H1 (cell line): ENCODE measurements at regions not wholly inside any gene's neighbourhood (a gene's known extent, or its start where the extent isn't known, plus 50 kb on each side); places are given as distances from the start of the nearest gene placed in this dataset.
"Not testable (repeated sequence)": the region's sequence is repeated elsewhere in the genome, so short reads cannot be mapped to it uniquely, and the experiment has no call there.

Experiments used
- CTCF ChIA-PET: fragments of 300-600 bp; sonication (Branson Sonifier 250); formaldehyde crosslinking; loops from one replicate; lab custom pipeline; 2021; ENCODE audit not compliant: partially characterized antibody; lab: Charles Lee
- POLR2A ChIA-PET: fragments of 300-600 bp; sonication (Branson Sonifier 250); formaldehyde crosslinking; loops from one replicate; lab custom pipeline; 2021; ENCODE audit warnings: inconsistent platforms; ENCODE audit not compliant: partially characterized antibody; lab: Charles Lee
- DNase-seq, 2 experiments: peaks; one replicate each; pipeline versions ENCODE4 v3.0.0 to v3.0.0-alpha.2; 2010 to 2022; ENCODE audit warnings: low spot score in 2 of 2, low read depth in 1 of 2, mixed read lengths in 1 of 2
- FAIRE-seq: peaks from 2 replicates; lab custom pipeline; 2011; peaks lifted over from hg19 to GRCh38; lab: Jason Lieb, UNC
- H2AFZ ChIP-seq: 2 replicates; pipeline ENCODE4 v1.8.1; 2012; ENCODE audit warnings: low read length, inconsistent platforms
- H2AK5ac ChIP-seq: 2 replicates; pipeline ENCODE4 v1.6.1; 2013; ENCODE audit warnings: low read depth, low read length
- H2BK120ac ChIP-seq: replicated peaks from 2 replicates; pipeline ENCODE3; 2013; ENCODE audit warnings: low read depth, low read length, inconsistent platforms
- H2BK12ac ChIP-seq: 2 replicates; pipeline ENCODE4 v1.6.1; 2013; ENCODE audit warnings: low read depth, low read length
- H2BK15ac ChIP-seq: 2 replicates; pipeline ENCODE4 v1.6.1; 2013; ENCODE audit warnings: low read length
- H2BK20ac ChIP-seq: 2 replicates; pipeline ENCODE4 v1.6.1; 2013; ENCODE audit warnings: low read length
- H2BK5ac ChIP-seq: 2 replicates; pipeline ENCODE4 v1.6.1; 2013; ENCODE audit warnings: low read depth, low read length
- H3K14ac ChIP-seq: 2 replicates; pipeline ENCODE4 v1.6.1; 2013; ENCODE audit warnings: inconsistent platforms; ENCODE audit not compliant: insufficient read length
- H3K18ac ChIP-seq: 2 replicates; pipeline ENCODE4 v1.6.1; 2013; ENCODE audit warnings: low read length; ENCODE audit errors: extremely low read depth
- H3K23ac ChIP-seq: 2 replicates; pipeline ENCODE4 v1.6.1; 2013; ENCODE audit warnings: inconsistent platforms; ENCODE audit not compliant: insufficient read length
- H3K23me2 ChIP-seq: 2 replicates; pipeline ENCODE4 v1.6.1; 2013; ENCODE audit warnings: low read depth, low read length
- H3K27ac ChIP-seq: 2 replicates; pipeline ENCODE4 v1.6.1; 2011; ENCODE audit warnings: low read depth, low read length, inconsistent platforms
- H3K27me3 ChIP-seq, 4 experiments: replicated peaks in 1 of 4; 1 replicate in 1 of 4; 2 replicates in 3 of 4; pipeline versions ENCODE4 v1.6.1 to v1.8.1; 2011 to 2013; ENCODE audit warnings: low read length in 3 of 4, mild to moderate bottlenecking in 3 of 4, inconsistent platforms in 2 of 4, mixed read lengths in 2 of 4, moderate library complexity in 1 of 4; ENCODE audit not compliant: control insufficient read depth in 3 of 4, insufficient read depth in 3 of 4; ENCODE audit errors: extremely low read depth in 1 of 4
- H3K36me3 ChIP-seq, 4 experiments: 2 replicates each; pipeline versions ENCODE4 v1.6.1 to v1.8.1; 2011 to 2013; ENCODE audit warnings: mild to moderate bottlenecking in 4 of 4, low read length in 3 of 4, moderate library complexity in 2 of 4, control low read depth in 1 of 4, inconsistent platforms in 1 of 4; ENCODE audit not compliant: insufficient read depth in 4 of 4, control insufficient read depth in 2 of 4
- H3K4ac ChIP-seq: replicated peaks from 2 replicates; pipeline ENCODE3; 2013; ENCODE audit warnings: low read length, low read depth, mixed read lengths, inconsistent platforms; ENCODE audit not compliant: insufficient read length
- H3K4me1 ChIP-seq, 4 experiments: replicated peaks in 1 of 4; 1 replicate in 1 of 4; 2 replicates in 3 of 4; pipeline versions ENCODE4 v1.6.1 to v1.8.1; 2011 to 2013; ENCODE audit warnings: low read length in 3 of 4, inconsistent platforms in 2 of 4, mixed read lengths in 1 of 4; ENCODE audit not compliant: insufficient read depth in 4 of 4, control insufficient read depth in 3 of 4
- H3K4me2 ChIP-seq, 2 experiments: 2 replicates each; pipeline versions ENCODE4 v1.6.1 to v1.8.1; 2011 to 2013; ENCODE audit warnings: low read depth in 2 of 2, low read length in 2 of 2, control low read depth in 1 of 2, inconsistent platforms in 1 of 2, mild to moderate bottlenecking in 1 of 2; ENCODE audit not compliant: insufficient read depth in 1 of 2
- H3K4me3 ChIP-seq, 4 experiments: fragments of 200-600, 300-600 bp in 1 of 4; sonication (generic), shearing (Covaris generic), sonication (Bioruptor Twin) in 1 of 4; 2 replicates each; pipeline versions ENCODE4 v1.5.1 to v1.8.1; 2011 to 2016; ENCODE audit warnings: low read length in 4 of 4, low read depth in 3 of 4, control low read depth in 2 of 4, inconsistent platforms in 2 of 4, mild to moderate bottlenecking in 2 of 4, mixed read lengths in 1 of 4, moderate library complexity in 1 of 4; ENCODE audit not compliant: insufficient read depth in 2 of 4; ENCODE audit errors: extremely low read depth in 1 of 4
- H3K56ac ChIP-seq: replicated peaks from 2 replicates; pipeline ENCODE3; 2013; ENCODE audit warnings: low read depth, mild to moderate bottlenecking, mixed read lengths, low read length, inconsistent platforms; ENCODE audit not compliant: insufficient read length
- H3K79me1 ChIP-seq: 2 replicates; pipeline ENCODE4 v1.6.1; 2013; ENCODE audit warnings: low read depth, low read length, control low read depth
- H3K79me2 ChIP-seq, 2 experiments: 2 replicates each; pipeline versions ENCODE4 v1.6.1 to v1.8.1; 2012 to 2013; ENCODE audit warnings: low read length in 2 of 2, mild to moderate bottlenecking in 2 of 2, inconsistent platforms in 1 of 2; ENCODE audit not compliant: insufficient read depth in 2 of 2, control insufficient read depth in 1 of 2
- H3K9ac ChIP-seq, 4 experiments: replicated peaks in 1 of 4; 1 replicate in 1 of 4; 2 replicates in 3 of 4; pipeline versions ENCODE4 v1.6.1 to v1.8.1; 2011 to 2013; ENCODE audit warnings: low read depth in 3 of 4, low read length in 3 of 4, control low read depth in 2 of 4, mild to moderate bottlenecking in 2 of 4, moderate library complexity in 2 of 4, inconsistent platforms in 1 of 4; ENCODE audit errors: extremely low read depth in 1 of 4
- H3K9me3 ChIP-seq, 2 experiments: 2 replicates each; pipeline versions ENCODE4 v1.6.1 to v1.8.1; 2012 to 2013; ENCODE audit warnings: mild to moderate bottlenecking in 2 of 2, moderate library complexity in 2 of 2, control low read depth in 1 of 2, inconsistent platforms in 1 of 2, low read depth in 1 of 2, low read length in 1 of 2, mixed read lengths in 1 of 2; ENCODE audit not compliant: insufficient read depth in 2 of 2
- H4K20me1 ChIP-seq, 2 experiments: replicated peaks in 1 of 2; 2 replicates each; pipeline versions ENCODE3 to v1.8.1; 2011 to 2013; ENCODE audit warnings: inconsistent platforms in 2 of 2, low read length in 2 of 2, mild to moderate bottlenecking in 1 of 2; ENCODE audit not compliant: insufficient read depth in 2 of 2, control insufficient read depth in 1 of 2
- H4K5ac ChIP-seq: 2 replicates; pipeline ENCODE4 v1.6.1; 2013; ENCODE audit warnings: low read length, low read depth, mixed read lengths, inconsistent platforms; ENCODE audit not compliant: insufficient read length
- H4K8ac ChIP-seq: 2 replicates; pipeline ENCODE4 v1.8.0; 2013; ENCODE audit warnings: mild to moderate bottlenecking, moderate library complexity, low read length, inconsistent platforms; ENCODE audit not compliant: insufficient read depth; ENCODE audit errors: extremely low read depth
- H4K91ac ChIP-seq: replicated peaks from 2 replicates; pipeline ENCODE3; 2013; ENCODE audit warnings: low read length, mixed read lengths, inconsistent platforms; ENCODE audit not compliant: insufficient read length
- WGBS, 2 experiments: shearing (Covaris generic) in 1 of 2; methylation state at CpG; one replicate each; pipeline versions ENCODE4 v1.1.6 to v1.1.7; 2013 to 2015; ENCODE audit warnings: low lambda C conversion rate in 2 of 2, mixed read lengths in 2 of 2, inconsistent platforms in 1 of 2, low coverage in 1 of 2, missing lambda C conversion rate in 1 of 2; ENCODE audit not compliant: insufficient replicate concordance in 2 of 2, insufficient coverage in 1 of 2, insufficient read length in 1 of 2; ENCODE audit errors: extremely low coverage in 1 of 2, missing lambda C conversion rate in 1 of 2; 5-methylcytosine and 5-hydroxymethylcytosine counted together

- H3K36me3 ChIP-seq, H3K79me1 ChIP-seq, H2BK120ac ChIP-seq, FAIRE-seq, H3K56ac ChIP-seq, H3K4me2 ChIP-seq, H3K14ac ChIP-seq, H3K9me3 ChIP-seq, H2BK15ac ChIP-seq, H3K4ac ChIP-seq, H2BK12ac ChIP-seq, H2AK5ac ChIP-seq, H2BK5ac ChIP-seq, H3K4me1 ChIP-seq, H3K9ac ChIP-seq, POLR2A ChIA-PET, H4K5ac ChIP-seq, H4K20me1 ChIP-seq, H3K4me3 ChIP-seq, H4K91ac ChIP-seq, H3K27ac ChIP-seq, H3K23ac ChIP-seq, H3K27me3 ChIP-seq, H3K79me2 ChIP-seq, H3K23me2 ChIP-seq, H3K18ac ChIP-seq, H2BK20ac ChIP-seq, DNase-seq, H4K8ac ChIP-seq, H2AFZ ChIP-seq: not testable (repeated sequence)
- CTCF ChIA-PET = interaction anchor here (1.3 to 1.9 kb wide), 2 partner anchors 13 to 73 kb away, joined by 3 to 4 read pairs; no protein-coding TSS in a partner anchor
- 100% methylated on average over 2 of the region's 2 CpGs; no CpG with 5 or more reads in 1 of the 2 experiments for WGBS, 2 experiments
Observed at GRCh38 chr4:132813061-132813460, 336.0 kb upstream of the PCDH10 start.
